HG03442 (cell line): ENCODE measurements at regions not wholly inside any gene's neighbourhood (a gene's known extent, or its start where the extent isn't known, plus 50 kb on each side); places are given as distances from the start of the nearest gene placed in this dataset.

Experiments
- ATAC-seq: cut with Tn5 transposase; IDR thresholded peaks from one replicate; pipeline ENCODE4 v1.9.1; 2021; ENCODE audit warnings: mild to moderate bottlenecking, moderate library complexity; ENCODE audit not compliant: unreplicated experiment

DNA sequence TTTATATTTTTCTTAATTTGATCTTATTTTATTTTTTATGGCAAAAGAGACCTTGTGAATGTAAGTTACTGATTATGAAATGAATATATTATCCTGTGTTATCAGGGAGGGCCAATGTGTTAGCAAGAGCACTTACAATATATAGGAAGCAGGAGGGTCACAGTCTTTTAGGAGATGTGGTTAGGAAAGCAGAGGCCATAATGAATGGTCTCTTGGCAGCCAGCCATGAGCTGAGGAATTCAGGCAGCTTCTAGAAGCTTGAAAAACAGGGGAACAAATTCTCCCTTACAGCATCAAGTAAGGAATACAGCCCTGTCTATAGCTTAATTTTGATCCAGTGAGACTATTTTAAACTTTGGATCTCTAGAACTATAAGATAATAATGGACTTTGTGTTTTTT, 2374.6 kb downstream of the PCDH9 start:
- no peak for ATAC-seq

GRCh38 chr13:64850017-64850416, 2380.1 kb downstream of the PCDH9 start:
- no peak for ATAC-seq

GRCh38 chr13:64849196-64849595, 2380.9 kb downstream of the PCDH9 start:
- no peak for ATAC-seq

DNA sequence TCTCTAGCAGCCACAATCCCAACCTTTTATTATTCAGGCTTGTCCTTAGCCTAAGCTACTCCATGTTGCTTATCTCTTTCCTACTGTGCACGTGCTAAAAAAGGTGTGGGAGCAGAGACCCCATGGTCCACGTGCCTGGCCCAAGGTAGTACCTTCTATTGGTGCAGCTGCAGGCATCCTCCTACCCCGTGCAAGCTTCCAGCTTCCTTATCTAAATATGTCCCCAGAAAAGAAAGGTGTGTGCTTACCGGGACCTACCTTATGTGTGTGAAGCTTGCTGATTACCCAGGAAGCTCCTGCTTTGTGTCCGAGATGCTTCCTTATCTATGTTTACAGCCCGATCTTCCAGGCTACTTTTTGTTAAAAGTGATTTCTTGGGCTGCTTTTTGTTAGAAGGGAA, 2382.4 kb downstream of the PCDH9 start:
- ATAC-seq: no peak

GRCh38 chr13:64845110-64845509, 2385.0 kb downstream of the PCDH9 start:
- no peak for ATAC-seq

DNA sequence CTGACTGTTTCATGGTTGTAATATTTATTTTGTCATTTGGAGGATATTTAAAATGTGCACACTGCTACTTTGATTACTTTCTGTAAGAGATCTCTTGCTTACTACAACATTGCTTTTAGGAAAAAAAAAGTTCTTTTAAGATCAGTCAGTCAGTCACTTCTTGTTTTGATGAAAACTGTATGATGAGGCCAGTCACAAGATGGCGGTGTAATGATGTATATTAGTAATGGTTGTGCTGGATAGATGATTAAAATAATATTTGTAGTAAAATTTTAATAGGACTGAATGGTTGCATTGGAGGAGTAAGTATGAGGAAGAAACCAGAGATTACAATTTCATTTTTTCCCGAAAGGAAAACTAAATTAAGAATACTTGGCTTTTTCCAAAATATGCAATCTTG, 2411.1 kb downstream of the PCDH9 start:
- ATAC-seq: no peak

DNA sequence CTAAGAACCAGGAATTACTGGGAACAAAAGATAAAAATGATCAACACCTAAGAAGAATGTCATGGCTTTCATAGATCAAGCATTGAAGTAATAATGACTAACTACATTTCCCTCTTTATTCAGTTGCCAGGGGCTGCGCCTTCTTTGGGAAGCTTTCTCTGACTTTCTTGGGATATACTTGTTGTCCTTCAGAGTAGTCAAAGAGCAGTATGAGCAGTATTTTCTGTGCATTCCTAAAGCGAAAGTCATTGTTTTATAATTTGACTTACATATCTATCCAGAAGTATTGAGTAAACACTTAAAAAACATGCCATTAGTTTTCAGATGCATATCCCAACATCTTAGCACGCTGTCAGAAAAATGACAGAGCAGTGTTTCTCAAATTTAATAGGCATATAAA, 2412.4 kb downstream of the PCDH9 start:
- no peak for ATAC-seq

DNA sequence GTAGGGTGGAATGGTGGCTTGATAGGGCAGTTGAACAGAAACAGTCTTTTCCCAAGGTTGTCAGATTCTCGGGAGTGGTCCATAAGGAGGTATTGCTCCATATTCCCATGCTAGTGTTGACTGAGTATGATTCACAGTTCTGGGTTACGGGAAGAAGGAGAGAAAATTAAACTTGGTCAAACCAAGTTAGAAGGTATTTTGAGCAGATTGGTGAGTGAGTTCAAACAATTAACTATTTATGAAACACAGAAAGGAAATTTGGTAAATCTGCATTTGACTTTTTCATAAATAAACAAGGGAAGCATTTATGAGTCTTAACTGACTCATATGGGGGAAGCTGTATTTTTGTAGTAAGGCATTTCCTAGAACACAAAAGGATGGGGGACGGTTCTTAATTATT, 2419.4 kb downstream of the PCDH9 start:
- ATAC-seq: no peak

- no peak for ATAC-seq
These were observed 2421.4 kb downstream of the PCDH9 start for GRCh38 chr13:64808704-64809103.

- ATAC-seq: no peak
These were observed 2428.4 kb downstream of the PCDH9 start for GRCh38 chr13:64801768-64802167.

DNA sequence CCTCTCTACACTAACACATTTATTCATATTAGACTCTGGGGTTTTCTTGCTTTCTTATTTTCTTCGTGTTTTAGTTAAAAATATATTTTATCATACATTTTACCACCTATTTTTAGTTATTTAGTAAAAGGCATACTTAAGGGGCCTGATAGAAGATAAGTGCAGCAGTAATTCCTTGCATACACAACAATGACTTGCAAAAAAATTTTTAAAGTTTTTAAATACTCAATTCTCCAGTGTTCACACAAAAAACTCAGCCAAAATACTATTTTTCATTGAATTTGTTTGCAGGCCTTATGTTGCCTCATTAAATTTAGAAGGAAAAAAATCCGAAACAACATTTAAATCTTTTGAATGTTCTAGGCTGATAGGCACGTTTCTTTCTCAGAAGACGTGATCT, 2431.7 kb downstream of the PCDH9 start:
- no peak for ATAC-seq

DNA sequence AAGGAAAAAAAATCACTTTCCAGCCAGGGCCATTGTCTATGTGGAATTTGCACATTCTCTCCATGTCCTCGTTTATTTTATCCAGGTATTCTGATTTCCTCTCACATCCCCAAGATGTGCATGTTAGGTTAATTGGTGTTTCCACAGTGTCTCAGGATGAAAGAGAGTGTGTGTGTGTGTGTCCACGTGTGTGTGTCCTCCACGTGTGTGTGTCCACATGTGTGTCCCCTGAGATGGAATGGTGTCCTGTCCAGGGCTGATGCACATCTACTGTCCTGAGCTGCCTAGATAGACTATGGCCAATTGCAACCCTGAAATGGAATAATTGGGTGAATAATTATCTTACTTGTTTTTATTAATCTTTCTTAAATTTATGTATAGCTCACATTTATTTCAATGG, 2436.5 kb downstream of the PCDH9 start:
- ATAC-seq: no peak

GRCh38 chr13:64793131-64793530, 2437.0 kb downstream of the PCDH9 start:
- ATAC-seq: no peak

DNA sequence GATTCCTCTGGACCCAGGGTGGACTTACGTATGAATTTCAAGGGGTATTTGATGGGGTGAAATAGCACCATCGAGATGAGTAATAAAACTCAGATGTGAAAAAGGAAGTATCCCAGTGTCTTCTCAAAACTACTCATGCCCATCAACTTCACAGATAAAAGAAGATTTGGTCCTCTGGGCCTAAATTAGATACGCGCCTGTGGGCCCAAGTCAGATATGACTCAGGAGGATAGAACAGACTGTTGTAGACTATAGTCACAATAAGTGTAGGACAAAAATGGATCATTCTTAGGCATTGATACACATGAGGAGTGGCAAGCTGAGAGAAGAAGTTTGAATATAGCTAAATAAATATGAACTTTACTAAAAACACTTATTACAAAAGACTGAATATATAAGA, 2438.8 kb downstream of the PCDH9 start:
- ATAC-seq: no peak

GRCh38 chr13:64782466-64782865, 2447.7 kb downstream of the PCDH9 start:
- ATAC-seq: no peak

DNA sequence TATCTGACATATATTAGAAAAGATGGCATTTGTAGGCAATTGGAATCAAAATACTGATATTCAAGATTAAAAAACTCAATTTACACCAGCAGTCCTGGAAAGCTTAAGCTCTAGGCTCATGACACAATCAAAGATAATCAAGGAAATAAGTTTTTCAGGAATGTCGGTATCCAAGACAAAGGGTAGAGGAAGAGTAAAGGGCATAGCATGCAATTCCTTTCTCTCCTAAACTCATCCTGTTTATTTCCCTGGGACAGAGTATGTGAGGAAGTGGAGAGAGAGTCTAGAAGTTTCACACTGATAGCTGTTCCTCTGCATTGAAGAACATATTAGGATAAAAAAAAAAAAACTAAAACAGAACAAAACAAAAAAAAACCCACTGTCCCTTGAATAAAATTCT, 2452.1 kb downstream of the PCDH9 start:
- ATAC-seq: no peak

DNA sequence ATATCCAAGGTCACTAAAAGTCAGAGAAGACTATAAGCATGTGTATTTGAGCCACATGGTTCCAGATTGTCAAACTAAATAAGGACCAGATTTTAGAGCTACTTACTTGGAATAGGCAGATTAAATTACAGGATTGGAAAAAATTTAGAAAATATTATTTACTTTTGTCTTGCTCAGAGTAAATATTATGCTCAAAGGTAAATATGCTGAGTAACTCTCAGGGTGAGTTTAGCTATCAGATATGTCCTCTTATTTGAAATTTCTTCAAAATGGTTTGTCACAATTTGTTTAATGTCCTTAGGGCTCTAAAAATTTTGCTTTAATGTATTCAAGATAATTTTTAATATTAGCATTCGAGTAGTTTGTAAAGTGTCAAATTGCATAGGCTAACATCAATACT, 2455.2 kb downstream of the PCDH9 start:
- ATAC-seq: no peak

GRCh38 chr13:64770743-64771142, 2459.4 kb downstream of the PCDH9 start:
- ATAC-seq: no peak

GRCh38 chr13:64767054-64767453, 2463.1 kb downstream of the PCDH9 start:
- ATAC-seq: no peak

GRCh38 chr13:64765636-64766035, 2464.5 kb downstream of the PCDH9 start:
- no peak for ATAC-seq

DNA sequence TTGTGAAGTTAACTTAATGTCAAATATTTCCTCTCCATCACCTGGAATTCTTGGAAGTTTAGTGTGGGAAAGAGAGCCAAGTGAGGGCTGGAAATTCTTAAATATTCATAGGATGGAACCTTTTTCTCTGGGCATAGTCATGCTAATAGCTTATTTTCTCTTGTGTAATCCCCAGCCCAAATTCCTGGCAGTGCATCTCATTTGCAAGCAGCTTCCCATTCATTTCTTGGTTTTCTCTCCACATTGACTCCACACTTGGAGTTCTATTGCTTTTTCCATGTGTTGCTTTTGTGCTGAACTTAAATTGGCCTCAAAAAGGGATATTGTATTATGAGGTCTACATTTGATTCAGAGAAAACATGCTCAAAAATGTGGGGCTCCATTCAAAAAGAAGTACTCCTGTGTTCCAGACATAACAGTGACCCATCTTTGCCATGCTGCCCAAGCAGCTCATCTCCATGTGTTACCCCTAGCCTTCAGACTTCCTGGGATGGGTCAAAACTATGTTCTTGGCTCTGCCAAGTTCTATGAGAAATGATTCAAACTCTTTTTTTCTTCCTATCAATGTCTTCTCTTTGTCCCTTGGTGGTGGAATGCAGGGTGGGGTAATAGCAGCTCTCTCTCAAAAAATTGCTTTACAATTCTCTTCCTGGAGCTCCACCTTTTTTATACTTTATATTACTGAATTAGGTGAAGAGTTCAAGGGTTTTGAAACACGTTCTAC, 2471.5 kb downstream of the PCDH9 start:
- no peak for ATAC-seq

DNA sequence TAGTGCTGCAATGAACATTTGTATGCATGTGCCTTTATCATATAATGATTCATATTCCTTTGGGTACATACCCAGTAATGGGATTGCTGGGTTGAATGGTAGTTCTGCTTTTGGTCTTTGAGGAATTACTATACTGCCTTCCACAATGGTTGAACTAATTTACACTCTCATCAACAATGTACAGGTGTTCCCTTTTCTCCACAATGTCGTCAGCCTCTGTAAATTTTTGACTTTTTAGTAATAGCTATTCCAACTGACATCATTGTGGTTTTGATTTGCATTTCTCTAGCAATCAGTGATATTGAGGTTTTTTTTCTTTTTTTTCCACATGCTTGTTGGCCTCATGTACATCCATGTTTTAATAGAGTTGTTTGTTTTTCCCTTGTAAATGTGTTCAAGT, 2473.5 kb downstream of the PCDH9 start:
- ATAC-seq: no peak

DNA sequence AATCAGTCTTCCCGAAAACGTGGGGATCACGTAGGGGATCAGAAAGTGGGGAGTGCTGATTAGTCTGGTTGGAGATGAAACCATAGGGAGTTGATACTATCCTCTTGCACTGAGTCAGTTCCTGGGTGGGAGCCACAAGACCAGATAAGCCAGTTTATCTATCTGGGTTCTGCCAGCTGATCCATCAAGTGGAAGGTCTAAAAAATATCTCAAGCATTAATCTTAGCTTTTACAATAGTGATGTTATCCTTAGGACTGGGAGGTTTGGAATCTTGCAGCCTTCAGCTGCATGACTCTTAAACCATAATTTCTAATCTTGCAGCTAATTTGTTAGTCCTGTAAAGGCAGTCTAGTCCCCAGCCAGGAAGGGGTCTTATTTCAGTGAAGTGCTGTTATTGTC, 2474.2 kb downstream of the PCDH9 start:
- ATAC-seq: no peak
